OCI-LY3 (cell line): ENCODE measurements at regions not wholly inside any gene's neighbourhood (a gene's known extent, or its start where the extent isn't known, plus 50 kb on each side); places are given as distances from the start of the nearest gene placed in this dataset.

Experiments used
- CTCF ChIP-seq: fragments of 200-600, 300-600 bp; sonication (generic); IDR thresholded peaks from 2 replicates; pipeline ENCODE4 v1.5.1; 2014; ENCODE audit warnings: antibody characterized with exemption, low read length, low read depth
- EZH2phosphoT487 ChIP-seq: fragments of 200-600 bp; shearing (Covaris generic); IDR thresholded peaks from 2 replicates; pipeline ENCODE4 v1.6.1; 2018; ENCODE audit warnings: antibody characterized with exemption, mixed run types, low read depth

- no peak for TF ChIP-seq CTCF
- TF ChIP-seq EZH2phosphoT487: no peak
Observed at GRCh38 chr2:236366049-236366387, 101.8 kb upstream of the ASB18 start.
